NCI-H2171 (cell line): ENCODE measurements at regions not wholly inside any gene's neighbourhood (a gene's known extent, or its start where the extent isn't known, plus 50 kb on each side); places are given as distances from the start of the nearest gene placed in this dataset.
"Not testable (repeated sequence)": the region's sequence is repeated elsewhere in the genome, so short reads cannot be mapped to it uniquely, and the experiment has no call there.

Experiments used
- DNase-seq: peaks from one replicate; lab custom pipeline; 2025; lab: John Stamatoyannopoulos, UW

- DNase-seq: no peak
Measured at GRCh38 chr5:60546207-60546606, 153.8 kb downstream of the DEPDC1B start.

GRCh38 chr5:60545551-60545950, 154.4 kb downstream of the DEPDC1B start:
- DNase-seq: no peak

- no peak for DNase-seq
Measured at GRCh38 chr5:60544142-60544541, 155.8 kb downstream of the DEPDC1B start.

- no peak for DNase-seq
Measured at GRCh38 chr5:60541980-60542379, 158.0 kb downstream of the DEPDC1B start.

GRCh38 chr5:60540856-60541805, 158.8 kb downstream of the DEPDC1B start:
- DNase-seq: no peak

- no peak for DNase-seq
Measured at GRCh38 chr5:60538955-60539866, 160.8 kb downstream of the DEPDC1B start.

- no peak for DNase-seq
Measured at GRCh38 chr5:60538426-60538825, 161.5 kb downstream of the DEPDC1B start.

- DNase-seq: no peak
Measured at GRCh38 chr5:60535951-60536350, 164.0 kb downstream of the DEPDC1B start.

- DNase-seq: no peak
Measured at GRCh38 chr5:60535198-60535597, 164.8 kb downstream of the DEPDC1B start.

- DNase-seq: no peak
Measured at GRCh38 chr5:60533789-60534188, 166.2 kb downstream of the DEPDC1B start.

GRCh38 chr5:60532796-60533195, 167.2 kb downstream of the DEPDC1B start:
- not testable (repeated sequence) for DNase-seq

- not testable (repeated sequence) for DNase-seq
Measured at GRCh38 chr5:60530144-60530848, 169.7 kb downstream of the DEPDC1B start.

- DNase-seq: no peak
Measured at GRCh38 chr5:60529001-60529400, 171.0 kb downstream of the DEPDC1B start.

- no peak for DNase-seq
Measured at GRCh38 chr5:60527072-60527471, 172.9 kb downstream of the DEPDC1B start.

GRCh38 chr5:60526336-60526875, 173.6 kb downstream of the DEPDC1B start:
- no peak for DNase-seq

- no peak for DNase-seq
Measured at GRCh38 chr5:60522292-60522905, 177.6 kb downstream of the DEPDC1B start.

- no peak for DNase-seq
Measured at GRCh38 chr5:60521376-60522291, 178.3 kb downstream of the DEPDC1B start.

GRCh38 chr5:60520451-60521227, 179.3 kb downstream of the DEPDC1B start:
- no peak for DNase-seq

- no peak for DNase-seq
Measured at GRCh38 chr5:60519372-60519771, 180.6 kb downstream of the DEPDC1B start.
